HG03095 (cell line): ENCODE measurements at regions not wholly inside any gene's neighbourhood (a gene's known extent, or its start where the extent isn't known, plus 50 kb on each side); places are given as distances from the start of the nearest gene placed in this dataset.

Experiments
- ATAC-seq: cut with Tn5 transposase; IDR thresholded peaks from one replicate; pipeline ENCODE4 v1.9.1; 2021; ENCODE audit warnings: moderate library complexity; ENCODE audit not compliant: unreplicated experiment

DNA sequence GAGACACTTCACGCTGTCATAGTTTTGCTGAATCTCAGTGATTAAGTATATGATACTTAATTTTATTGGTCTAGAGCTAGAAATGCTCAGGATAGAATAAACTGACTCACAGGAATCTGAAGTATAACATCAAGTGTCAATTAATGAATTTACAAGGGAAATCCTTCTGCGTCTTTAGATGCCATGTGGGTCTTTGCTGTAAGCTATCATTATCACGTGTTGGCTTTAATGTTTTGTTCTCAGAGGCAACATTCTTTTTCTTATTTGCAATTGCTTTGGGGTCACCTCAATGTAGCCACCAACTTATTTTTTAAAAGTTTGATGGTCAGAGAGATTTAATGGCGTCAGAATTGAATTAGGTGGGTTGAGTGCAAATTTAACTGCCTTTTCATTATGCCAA lies 680.1 kb upstream of the PTBP2 start:
- ATAC-seq = no peak

DNA sequence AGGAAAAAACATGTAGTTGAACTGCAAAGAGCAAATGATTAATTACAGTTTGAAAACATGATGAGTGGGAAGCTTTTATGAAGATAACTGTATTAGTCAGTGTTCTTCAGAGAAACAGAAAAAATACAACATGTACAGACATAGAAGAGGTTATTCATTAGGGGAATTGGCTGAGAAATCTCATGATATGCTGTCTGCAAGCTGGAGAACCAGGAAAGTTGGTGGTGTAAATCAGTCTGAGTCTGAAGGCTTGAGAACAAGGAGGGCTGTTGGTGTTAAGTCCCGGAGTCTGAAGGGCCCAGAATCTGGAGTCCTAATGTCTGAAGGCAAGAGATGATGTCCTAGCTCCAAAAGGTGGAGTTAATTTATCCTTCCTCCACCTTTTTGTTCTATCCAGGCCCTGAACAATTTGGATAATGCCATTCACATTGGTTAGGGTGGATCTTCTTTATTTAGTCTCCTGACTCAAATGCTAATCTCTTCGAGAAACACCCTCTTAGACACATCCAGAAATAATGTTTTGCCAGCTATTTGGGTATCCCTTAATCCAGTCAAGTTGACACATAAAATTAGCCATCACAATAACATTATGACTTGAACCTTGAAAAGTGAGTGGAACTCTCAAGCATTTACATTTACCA lies 672.9 kb upstream of the PTBP2 start:
- no peak for ATAC-seq

DNA sequence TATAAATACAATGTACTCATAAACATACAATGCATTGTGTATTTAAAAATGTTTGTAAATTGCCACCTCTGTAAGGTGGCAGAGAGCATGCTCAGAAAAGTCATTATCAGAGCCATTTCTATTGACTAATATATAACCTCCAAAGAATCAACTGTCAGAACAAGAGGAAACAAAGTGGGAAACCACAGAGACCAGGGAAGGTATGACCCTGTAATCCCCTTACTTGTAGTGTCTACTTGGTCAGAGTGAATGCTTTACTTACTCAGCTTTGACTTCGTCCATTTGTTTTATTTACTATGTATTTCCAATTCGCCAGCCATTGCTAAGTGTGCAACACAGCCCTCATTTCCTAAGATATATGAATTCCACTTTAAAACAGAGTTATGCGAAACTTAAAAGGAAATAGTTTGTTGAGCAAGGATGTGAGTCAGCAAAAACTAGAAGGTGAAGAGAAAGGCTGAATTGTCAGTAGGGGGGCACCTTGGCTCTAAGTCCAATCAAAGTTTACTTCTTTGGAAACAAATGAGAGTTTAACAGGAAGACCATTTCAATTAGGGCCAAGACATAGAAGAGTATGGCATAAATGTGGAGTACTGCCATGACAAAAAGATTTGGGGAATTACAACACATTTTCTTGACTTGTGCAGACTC lies 671.7 kb upstream of the PTBP2 start:
- no peak for ATAC-seq

DNA sequence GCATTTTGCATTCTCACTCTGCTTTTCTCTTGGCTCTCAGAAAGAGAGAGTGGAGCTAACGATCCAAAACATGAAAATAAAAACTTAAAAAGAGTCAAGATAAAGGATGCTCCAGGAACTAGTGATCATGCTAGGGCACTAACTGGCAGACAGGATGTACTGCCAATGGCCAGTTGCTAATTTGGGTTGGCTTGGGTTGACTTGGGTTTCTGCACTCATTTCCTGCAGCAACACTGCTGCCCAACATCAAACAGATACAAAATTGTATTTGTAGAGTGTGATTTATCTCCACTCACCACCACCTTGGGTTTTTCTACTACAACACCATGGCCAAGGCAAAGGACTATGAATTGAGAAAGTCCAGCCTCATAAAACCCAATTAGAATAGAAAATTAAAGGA lies 662.3 kb upstream of the PTBP2 start:
- ATAC-seq = no peak

DNA sequence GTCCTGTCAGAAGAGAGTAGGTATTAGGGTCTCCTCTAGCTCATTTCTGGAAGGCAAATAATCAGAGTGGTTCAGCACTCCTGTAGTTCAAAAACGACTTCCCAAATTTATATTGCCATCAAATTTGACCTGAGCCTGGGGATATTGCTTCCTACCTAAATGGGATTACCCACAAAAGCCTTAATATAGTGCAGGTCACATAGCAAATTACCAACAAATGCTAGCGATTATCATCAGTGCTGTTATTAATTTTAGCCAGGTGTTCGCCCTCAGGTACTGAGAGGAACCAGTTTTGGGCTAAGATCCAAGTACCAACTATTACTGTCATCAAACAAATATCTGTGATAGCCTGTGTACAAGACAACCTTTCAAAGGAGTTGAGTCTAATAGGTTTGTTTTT lies 661.8 kb upstream of the PTBP2 start:
- no peak for ATAC-seq

DNA sequence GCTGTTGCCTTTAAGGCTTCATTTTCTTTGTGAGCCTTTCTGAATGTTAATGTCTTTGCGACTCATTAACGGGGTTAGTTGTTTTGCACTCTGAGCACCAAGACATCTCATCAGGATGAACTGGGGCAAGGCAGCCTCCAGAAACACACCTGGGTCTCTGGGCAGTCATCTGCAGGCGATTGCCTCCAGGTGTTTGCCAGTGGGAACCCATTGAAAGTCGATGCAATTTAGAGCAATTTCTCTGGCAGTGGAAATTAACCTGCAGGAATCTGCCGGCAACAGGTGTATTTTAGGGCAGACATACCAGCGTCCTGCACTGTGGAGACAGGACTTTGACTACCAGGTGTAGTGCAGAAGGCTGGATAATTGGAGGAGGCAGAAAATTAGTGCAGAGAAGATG lies 661.0 kb upstream of the PTBP2 start:
- ATAC-seq = no peak

DNA sequence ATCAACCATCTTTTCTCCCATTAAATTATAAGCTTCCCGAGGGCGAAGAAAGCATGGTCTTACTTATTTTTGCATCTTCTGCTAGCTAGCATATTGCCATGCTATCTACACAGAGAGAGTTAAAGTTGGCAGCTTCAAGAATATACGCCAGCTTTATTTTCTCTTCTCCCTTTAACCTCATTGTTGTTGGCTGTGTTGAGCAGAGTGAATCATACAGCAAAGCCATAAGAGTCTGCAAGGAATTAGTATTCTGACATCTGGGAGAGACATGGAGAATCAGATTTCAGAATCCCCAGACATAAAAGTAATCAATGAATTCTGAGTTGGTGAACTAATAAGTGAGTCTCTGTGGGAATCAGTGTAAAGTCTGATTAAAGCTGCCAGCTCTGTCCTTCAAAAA lies 649.6 kb upstream of the PTBP2 start:
- no peak for ATAC-seq

DNA sequence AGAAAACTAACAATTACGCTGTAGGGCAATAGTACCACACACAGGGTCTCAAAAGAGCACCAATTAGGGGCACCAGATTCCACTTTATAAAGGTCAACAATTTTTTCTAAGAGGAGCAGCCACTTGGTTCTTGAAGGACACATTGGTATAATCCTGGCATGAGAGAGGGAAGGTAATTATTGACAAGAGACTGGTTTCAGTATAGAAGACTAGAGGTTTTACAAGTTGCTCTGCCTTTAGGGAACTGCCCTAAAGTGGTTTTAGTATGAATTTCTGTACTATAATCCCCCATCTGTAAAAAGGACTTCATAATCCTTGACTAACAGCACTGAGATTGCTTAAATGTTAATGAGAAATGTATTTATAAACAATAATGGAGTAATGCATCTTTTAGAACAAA lies 648.5 kb upstream of the PTBP2 start:
- no peak for ATAC-seq

DNA sequence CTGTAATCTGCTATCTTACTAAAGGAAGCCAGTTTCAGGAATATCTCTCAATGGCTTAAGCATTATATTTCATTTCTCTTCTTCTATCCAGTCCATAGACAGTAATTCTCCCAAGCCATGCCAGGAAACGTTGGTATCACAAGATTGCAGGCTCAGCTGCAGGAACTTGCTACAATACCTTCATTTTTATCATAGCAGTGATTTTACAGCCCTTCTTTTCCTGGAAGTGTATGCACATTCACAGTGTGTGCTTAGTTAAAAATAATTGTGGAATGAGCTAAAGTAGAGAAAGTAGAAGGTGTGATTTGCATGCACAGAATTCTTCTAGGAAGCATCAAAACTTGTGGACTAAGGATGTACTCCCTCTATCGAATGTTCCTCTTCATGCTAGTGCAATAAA lies 647.2 kb upstream of the PTBP2 start:
- ATAC-seq = no peak

DNA sequence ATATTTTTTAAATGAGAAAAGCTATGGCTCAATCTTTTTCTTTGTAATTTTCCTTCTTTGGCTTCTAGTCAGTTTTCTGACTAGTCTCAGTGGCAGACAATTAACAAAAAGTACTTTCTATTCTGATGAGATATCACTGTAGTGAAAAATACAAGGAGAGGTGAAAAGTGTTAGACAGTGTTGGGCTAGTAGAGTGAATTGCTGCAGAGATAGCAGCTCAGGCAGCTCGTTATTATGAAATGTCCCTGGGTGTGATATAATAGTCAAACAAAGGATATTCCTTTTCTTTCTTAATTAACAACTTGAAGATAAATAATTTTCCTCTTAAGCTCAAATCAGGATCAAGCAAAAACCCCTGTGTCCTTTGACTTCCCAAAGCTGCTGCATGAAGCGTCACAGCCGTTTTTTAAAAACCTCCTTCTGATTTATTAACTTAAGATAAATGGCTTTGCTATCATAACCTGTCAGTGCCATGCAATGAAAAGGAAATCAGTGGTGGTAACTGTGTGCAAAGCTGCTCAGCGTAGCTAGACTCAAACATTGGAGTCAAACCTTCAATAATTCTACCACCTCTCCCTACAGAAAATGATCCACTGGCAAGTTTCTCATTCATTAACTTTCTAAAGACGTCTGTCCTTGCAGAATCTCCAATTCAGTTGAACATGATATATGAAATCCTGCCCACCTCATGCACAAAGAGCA lies 646.6 kb upstream of the PTBP2 start:
- no peak for ATAC-seq

DNA sequence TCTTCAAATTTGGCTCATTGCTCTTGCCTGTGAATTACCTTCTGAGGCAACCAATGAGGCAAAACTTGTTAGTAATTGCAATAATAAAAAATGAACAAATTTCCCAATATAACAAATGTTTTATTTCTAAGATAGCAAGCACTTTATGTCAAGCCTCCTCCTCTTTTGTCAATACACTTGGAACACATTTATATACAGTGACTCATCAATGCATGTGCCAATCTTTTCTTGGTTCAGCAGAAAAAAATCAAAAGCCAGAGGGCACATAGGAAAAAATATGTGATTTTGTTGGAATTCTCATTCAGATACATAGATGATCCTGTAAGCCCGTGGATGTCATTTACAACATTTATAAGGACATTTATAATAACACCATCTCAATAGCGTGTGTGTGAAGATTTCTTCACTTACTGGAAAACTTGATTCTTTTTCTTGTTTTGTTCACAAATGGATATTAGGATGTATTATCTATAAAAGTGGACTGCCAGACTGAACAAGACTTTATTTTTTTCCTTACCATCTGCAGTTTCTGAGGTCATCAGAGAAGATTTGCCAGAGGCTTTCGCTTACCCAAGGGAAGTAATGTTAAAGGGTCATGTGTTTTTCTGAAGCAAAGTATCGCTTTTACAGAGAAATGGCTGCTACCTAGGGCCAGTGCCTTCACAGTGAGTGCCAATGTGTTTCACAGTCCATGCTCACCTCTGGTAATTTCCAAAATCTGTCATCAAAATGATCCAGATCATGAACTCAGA lies 645.7 kb upstream of the PTBP2 start:
- ATAC-seq = no peak

DNA sequence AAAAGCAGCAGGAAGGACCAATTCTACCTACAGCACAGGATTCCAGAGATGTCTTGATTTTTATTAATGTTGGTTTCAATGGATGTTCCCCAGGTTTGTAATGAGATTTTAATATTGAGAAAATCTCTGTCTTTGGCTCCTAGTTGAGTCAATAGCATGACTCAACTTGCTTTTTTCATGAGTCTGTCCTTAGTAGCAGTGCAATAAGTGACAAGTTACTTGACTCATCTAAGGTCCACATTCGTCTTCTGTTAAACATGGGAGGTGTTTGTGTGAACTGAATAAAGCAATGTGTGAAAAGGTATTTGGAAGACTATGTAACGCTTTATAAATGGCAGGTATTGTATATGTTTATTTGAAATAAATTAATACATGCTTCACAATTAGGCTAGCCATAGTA lies 645.0 kb upstream of the PTBP2 start:
- ATAC-seq = no peak

DNA sequence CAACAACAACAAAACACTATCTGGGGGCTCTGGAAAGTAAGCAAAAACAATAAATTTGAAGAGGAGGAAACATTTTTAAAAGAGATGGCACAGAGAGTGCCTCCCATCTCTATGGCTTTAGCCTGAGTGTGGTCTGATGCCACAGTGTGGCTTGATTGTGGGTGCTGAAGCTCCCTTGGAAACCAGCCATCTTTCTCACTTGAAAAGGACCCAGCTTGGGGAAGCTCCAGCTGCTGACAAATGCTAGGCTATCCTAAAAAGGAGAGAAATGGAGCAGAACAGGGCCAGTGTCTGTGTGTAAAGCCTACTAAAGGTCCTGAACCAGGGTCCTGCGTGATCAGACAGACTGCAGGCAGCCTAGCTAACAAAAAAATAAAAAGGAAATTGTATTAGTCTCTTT lies 642.0 kb upstream of the PTBP2 start:
- ATAC-seq = no peak

DNA sequence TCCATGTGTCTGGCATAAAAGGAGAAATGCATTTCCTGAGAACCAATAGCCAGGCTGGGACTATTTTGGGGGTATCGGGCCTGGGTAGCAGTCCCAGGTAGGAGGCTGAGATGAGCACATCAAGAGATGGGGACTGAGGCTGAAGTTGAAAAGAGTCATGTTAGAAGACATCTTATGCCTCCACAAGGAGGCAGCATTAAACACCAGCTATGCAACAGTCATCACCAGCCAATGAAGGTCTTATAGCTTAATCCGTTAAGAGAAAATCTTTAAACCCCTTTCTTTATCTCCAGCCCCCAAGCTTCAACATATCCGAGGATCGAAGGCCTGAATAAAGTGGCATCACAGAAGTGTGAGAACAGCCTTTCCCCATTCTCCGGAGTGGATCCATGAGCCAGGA lies 640.7 kb upstream of the PTBP2 start:
- no peak for ATAC-seq

DNA sequence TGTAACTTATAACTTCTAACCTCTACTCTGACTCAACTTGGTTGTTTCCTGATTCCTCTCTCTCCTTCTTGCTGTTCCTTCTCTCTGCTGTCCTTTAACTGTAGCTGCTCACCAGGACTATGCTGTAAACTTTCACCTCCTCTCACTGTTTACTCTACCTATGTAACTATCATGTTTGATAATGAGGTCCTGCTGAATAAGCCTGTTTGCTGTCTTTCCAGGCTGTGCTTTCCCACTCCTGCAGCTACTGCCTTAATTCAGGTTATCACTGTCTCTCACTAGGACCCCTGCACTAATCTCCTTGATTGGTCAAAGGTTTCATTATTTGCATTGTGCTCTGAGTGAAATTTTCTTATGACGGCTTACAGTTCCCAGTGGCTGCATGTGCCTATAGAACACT lies 633.9 kb upstream of the PTBP2 start:
- ATAC-seq = no peak

DNA sequence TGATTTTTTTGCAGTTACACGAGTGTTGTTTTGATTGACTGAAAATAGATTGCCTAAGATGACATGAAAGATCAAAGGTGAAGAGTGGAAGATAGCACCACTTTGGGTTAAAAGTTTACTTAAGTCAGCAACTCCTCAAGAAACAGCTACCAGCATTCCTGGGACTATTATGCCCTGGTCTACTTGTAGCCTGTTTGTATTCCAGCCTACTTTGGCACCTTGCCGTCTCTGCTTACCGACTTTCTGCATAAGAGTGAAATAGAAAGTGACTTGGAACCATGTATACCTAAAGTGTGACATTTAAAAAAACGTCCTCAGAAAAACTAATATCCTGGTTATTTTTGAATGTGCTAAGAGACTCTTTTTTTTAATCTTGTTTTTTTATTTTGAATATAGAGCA lies 631.5 kb upstream of the PTBP2 start:
- ATAC-seq = no peak

DNA sequence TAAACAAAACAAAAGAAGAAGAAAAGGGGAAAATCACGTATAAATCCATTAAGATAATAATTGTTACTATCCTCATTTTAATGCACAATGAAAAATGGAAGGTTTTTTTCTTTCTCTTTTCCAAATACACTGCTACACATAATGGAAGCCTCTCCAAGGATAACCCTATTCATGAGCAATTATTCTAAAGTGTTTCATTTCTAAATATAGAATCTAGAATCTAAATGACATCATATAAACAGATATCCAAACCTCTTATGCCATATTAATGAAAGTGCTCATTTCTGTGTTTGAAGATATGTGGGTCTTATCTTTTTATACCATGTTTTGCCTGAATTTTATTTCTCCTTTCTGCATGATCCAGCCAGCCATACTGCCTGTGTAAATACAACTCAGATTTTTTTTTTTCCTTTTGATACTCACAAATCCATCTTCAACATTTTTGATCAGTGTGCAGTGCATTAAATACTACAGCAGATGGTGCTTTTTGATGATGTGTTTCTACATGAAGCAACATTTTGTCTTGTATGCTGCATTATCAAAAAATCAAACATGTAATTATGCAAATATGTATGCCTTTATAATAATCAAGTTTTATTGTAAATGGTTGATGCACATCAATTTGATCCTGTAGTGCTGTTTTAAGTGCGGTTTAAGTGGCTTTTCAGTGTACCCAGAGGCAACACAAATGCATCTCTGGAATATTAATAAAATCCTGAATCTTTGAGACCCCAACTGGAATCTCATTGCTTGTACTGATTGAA lies 625.6 kb upstream of the PTBP2 start:
- ATAC-seq = no peak

DNA sequence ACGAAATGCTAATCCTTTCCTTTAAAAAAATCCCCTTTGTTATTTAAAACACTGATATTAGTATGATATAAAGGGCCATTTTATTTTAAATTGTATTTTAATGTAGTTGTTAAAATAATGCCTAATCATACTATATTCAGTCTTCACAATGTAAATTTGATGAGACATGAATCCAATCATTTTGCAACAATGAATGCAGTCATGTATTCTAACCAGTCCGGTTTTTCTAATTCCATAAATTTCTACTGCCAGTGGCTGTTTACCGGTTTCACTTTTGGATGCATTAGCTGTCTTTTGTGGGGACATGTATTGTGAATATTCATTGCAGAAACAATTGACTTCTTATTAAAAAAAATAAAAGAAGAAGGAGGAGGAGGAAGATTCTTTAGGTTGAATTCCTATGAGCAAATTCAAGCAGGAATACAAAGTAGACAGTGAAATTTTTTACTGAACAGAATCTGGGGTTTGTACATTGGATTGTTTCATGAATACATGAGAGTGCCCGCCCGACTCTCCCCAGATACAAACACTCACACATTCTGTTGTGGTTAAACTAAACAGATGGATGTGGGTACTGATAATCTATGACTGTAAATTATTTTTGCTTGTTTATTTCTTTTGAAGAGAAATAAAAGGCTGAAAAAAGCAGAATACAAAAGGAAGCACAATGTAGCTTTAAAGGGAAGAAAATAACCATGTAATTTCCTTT lies 624.8 kb upstream of the PTBP2 start:
- ATAC-seq = no peak

DNA sequence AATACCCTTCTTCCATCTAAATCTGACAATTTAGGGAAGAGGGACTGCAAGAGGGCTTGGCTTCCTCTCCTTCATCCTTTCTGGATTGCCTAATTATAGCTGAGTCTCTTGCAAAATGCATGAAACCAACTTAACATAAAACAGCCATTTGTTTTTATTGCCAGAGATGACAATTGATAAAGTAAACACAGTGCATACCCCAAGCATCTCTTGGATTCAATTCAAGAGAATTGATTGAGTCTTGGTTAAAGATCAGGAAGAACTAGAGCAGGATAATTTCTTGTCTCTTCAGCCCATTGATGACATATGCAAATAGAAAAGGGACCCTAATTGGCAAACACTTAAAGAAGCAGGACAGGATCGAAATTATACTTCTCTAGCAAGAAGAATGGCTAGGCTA lies 617.1 kb upstream of the PTBP2 start:
- ATAC-seq = no peak

DNA sequence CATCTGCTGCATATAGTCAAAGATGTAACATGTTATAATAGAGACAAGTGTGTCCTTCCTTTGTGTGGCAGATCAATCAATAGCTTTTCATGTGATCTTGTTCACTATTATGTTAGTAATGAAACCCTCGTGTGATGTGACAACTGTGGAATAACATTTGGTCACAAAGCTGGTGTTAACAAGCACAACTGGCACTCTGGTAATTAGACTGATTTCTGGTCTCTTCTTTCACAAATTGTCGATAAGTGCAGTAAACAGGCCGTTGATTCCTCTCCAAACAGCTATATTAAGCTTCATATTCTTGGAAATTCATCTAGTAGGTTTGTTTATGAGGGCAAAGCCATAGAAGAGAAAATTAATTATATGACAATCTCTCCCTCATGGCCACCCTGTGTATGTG lies 616.7 kb upstream of the PTBP2 start:
- no peak for ATAC-seq

DNA sequence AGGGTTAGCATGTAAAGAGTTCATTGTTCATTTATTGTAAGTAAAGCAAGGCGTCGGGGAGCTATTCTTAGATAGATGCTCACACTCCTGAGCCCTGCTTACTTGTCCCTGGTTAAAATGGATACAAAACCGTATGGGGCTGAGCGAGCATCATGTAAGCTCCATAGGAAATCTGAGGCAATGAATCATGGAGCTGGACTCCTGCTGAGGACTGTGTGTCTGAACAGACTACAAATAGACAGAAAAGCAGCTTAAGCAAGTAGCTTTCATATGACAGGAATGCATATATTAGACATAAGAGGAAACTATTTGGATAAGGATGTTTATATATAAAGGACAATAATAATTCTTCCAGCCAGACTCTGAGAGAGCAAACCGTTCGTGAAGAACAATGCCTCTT lies 604.9 kb upstream of the PTBP2 start:
- no peak for ATAC-seq
